Mammary epithelial cell (primary cell): ENCODE measurements at regions not wholly inside any gene's neighbourhood (a gene's known extent, or its start where the extent isn't known, plus 50 kb on each side); places are given as distances from the start of the nearest gene placed in this dataset.

Source experiments
- CTCF ChIP-seq, 2 donors: IDR thresholded peaks in 1 of 2; conservative IDR thresholded peaks in 1 of 2; 2 replicates each; pipeline ENCODE4 v1.5.1; 2011 to 2012; ENCODE audit warnings: inconsistent platforms in 2 of 2, low read length in 2 of 2, mild to moderate bottlenecking in 2 of 2, control low read depth in 1 of 2, low read depth in 1 of 2; ENCODE audit not compliant: insufficient read depth in 1 of 2; ENCODE audit errors: extremely low read depth in 1 of 2
- EZH2 ChIP-seq: IDR thresholded peaks from 2 replicates; pipeline ENCODE4 v1.6.1; 2012; ENCODE audit warnings: low read length, inconsistent platforms, borderline replicate concordance

DNA sequence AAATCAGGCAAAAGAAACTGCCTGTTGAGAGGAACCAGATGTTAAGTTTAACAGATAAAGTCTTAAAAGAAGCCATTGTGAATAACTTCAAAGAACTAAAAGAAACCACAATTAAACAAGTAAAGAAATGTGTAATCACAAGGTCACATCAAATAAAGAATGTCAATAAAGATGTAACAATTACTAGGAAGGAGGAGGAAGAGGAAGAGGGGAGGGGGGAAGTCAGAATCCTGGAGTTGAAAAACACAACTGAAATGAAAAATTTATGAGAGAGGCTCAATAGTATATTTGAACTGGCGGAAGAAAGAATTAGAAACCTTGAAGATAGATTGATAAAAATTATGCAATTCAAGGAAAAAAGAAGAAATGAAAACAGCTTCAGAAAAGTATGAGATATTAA lies 88.4 kb upstream of the CRIM1 start:
- TF ChIP-seq CTCF (conservative IDR thresholded peaks at IDR 0.05 in 1 of 2, IDR thresholded peaks at IDR 0.05 in 1 of 2; ENCODE audit: extremely low read depth in 1 of 2, insufficient read depth in 1 of 2, low read depth in 1 of 2, low read length in 2 of 2) (no peak), EZH2 (no peak)
